Naive thymus-derived CD4-positive, alpha-beta T cell (primary cell): ENCODE measurements at regions not wholly inside any gene's neighbourhood (a gene's known extent, or its start where the extent isn't known, plus 50 kb on each side); places are given as distances from the start of the nearest gene placed in this dataset.

Experiments used
- ATAC-seq: fragments of 150-1000 bp; cut with Tn5 transposase; 2 replicates; pipeline ENCODE4 v1.10.0; 2021; ENCODE audit warnings: mild to moderate bottlenecking, moderate library complexity
- CTCF ChIA-PET: fragments of 350-600 bp; sonication (Branson Sonifier 250); formaldehyde crosslinking; loops from one replicate; lab custom pipeline; 2021; ENCODE audit warnings: antibody characterized with exemption; lab: Charles Lee
- POLR2A ChIA-PET: fragments of 350-600 bp; sonication (Branson Sonifier 250); formaldehyde crosslinking; loops from one replicate; lab custom pipeline; 2021; ENCODE audit warnings: antibody characterized with exemption, inconsistent platforms; lab: Charles Lee
- DNase-seq, 9 donors: peaks; one replicate each; pipeline versions ENCODE4 v3.0.0 to v3.0.0-alpha.2; 2020 to 2022; ENCODE audit warnings: mixed read lengths in 1 of 9
- H3K27ac ChIP-seq: one replicate; pipeline ENCODE4 v1.7.0; 2013; ENCODE audit warnings: mild to moderate bottlenecking, low read depth, low read length, moderate library complexity
- H3K27me3 ChIP-seq, 2 donors: one replicate each; pipeline ENCODE4 v1.7.0; 2013; ENCODE audit warnings: low read length in 2 of 2, mild to moderate bottlenecking in 2 of 2, moderate library complexity in 2 of 2; ENCODE audit not compliant: control insufficient read depth in 2 of 2, insufficient read depth in 2 of 2
- H3K36me3 ChIP-seq, 3 experiments: 1 replicate in 2 of 3; 2 replicates in 1 of 3; pipeline ENCODE4 v1.7.0; 2013; ENCODE audit warnings: low read length in 3 of 3, mild to moderate bottlenecking in 3 of 3, moderate library complexity in 1 of 3; ENCODE audit not compliant: insufficient read depth in 3 of 3, control insufficient read depth in 2 of 3
- H3K4me1 ChIP-seq, 2 donors: one replicate each; pipeline ENCODE4 v1.7.0; 2013; ENCODE audit warnings: low read length in 2 of 2, mild to moderate bottlenecking in 2 of 2, moderate library complexity in 1 of 2; ENCODE audit not compliant: control insufficient read depth in 2 of 2, insufficient read depth in 2 of 2
- H3K4me3 ChIP-seq: 2 replicates; pipeline ENCODE4 v1.7.0; 2013; ENCODE audit warnings: mild to moderate bottlenecking, low read length
- H3K9me3 ChIP-seq, 3 experiments: 1 replicate in 2 of 3; 2 replicates in 1 of 3; pipeline ENCODE4 v1.7.0; 2013; ENCODE audit warnings: low read length in 3 of 3; ENCODE audit not compliant: control insufficient read depth in 2 of 3
- H3K27ac Mint-ChIP-seq, 9 donors: one replicate each; pipeline ENCODE4 v1.8.0; 2020 to 2022; ENCODE audit warnings: mixed read lengths in 9 of 9, mild to moderate bottlenecking in 8 of 9, moderate library complexity in 5 of 9, inconsistent platforms in 2 of 9
- H3K27me3 Mint-ChIP-seq, 5 donors: one replicate each; pipeline ENCODE4 v1.8.0; 2021 to 2022; ENCODE audit warnings: mixed read lengths in 5 of 5, mild to moderate bottlenecking in 1 of 5
- H3K36me3 Mint-ChIP-seq, 5 donors: one replicate each; pipeline ENCODE4 v1.8.0; 2020 to 2022; ENCODE audit warnings: mixed read lengths in 5 of 5, mild to moderate bottlenecking in 3 of 5, inconsistent platforms in 1 of 5
- H3K4me1 Mint-ChIP-seq, 7 donors: one replicate each; pipeline ENCODE4 v1.8.0; 2020 to 2022; ENCODE audit warnings: mixed read lengths in 7 of 7, mild to moderate bottlenecking in 3 of 7, inconsistent platforms in 1 of 7
- H3K4me3 Mint-ChIP-seq, 10 donors: one replicate each; pipeline ENCODE4 v1.8.0; 2020 to 2022; ENCODE audit warnings: mild to moderate bottlenecking in 10 of 10, mixed read lengths in 10 of 10, moderate library complexity in 6 of 10, inconsistent platforms in 2 of 10
- H3K9me3 Mint-ChIP-seq, 11 donors: one replicate each; pipeline ENCODE4 v1.8.0; 2020 to 2022; ENCODE audit warnings: mixed read lengths in 11 of 11, mild to moderate bottlenecking in 4 of 11, inconsistent platforms in 1 of 11, moderate library complexity in 1 of 11
- intact Hi-C, 2 donors: fragments of 100-400 bp; cut with micrococcal nuclease; formaldehyde crosslinking; loops; one replicate each; pipeline ENCODE4 v1.15.1; 2023

DNA sequence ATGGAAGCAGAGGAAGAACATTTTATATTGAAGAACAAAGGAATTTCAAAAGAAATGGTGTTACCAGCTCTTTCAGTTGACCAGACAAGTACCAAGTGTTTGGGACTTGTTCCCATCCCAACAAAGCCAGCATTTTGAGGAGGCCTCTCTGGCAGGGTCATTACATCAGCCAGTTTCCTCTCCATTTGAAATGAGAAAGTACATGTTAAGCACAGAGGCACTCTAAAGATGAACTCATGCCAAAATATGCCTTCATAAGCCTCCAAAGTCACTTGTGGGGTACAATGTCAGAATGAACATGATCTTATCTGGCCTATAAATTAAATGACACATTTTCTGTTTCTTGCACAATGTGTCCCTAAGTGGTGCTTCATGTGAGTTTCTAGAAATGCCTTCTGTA, 223.9 kb downstream of the PRL start:
- Mint-ChIP-seq H3K27ac (no peak overlapping the region), H3K4me3 (no peak overlapping the region), H3K36me3 (no peaks in the 10 kb centered on the region), H3K9me3 (peaks cover 0 to 5% (median 0%) of the 10 kb centered on the region in 11 donors), H3K27me3 (no peaks in the 10 kb centered on the region), H3K4me1 (peaks cover 0 to 4% (median 0%) of the 10 kb centered on the region in 7 donors)
- ChIA-PET POLR2A (no interaction called here), CTCF (interaction anchor here (0.6 kb wide), 1 partner anchor 30 kb away, joined by 4 read pairs; no protein-coding TSS in a partner anchor)
- ATAC-seq: no peak
- Histone ChIP-seq H3K4me3 (no peak overlapping the region), H3K9me3 (no peaks in the 10 kb centered on the region), H3K4me1 (no peaks in the 10 kb centered on the region), H3K36me3 (no peaks in the 10 kb centered on the region), H3K27ac (no peak overlapping the region), H3K27me3 (no peaks in the 10 kb centered on the region)
- intact Hi-C loops: no loop called here
- DNase-seq: no peak

GRCh38 chr6:22073516-22074198, 223.2 kb downstream of the PRL start:
- no peak overlapping the region for H3K27ac Mint-ChIP-seq
- DNase-seq (no peak), ATAC-seq (peak; percentile 34)
- H3K27me3 Mint-ChIP-seq: no peaks in the 10 kb centered on the region
- Histone ChIP-seq H3K4me3 (no peak overlapping the region), H3K36me3 (no peaks in the 10 kb centered on the region), H3K4me1 (no peaks in the 10 kb centered on the region), H3K27me3 (no peaks in the 10 kb centered on the region), H3K27ac (no peak overlapping the region), H3K9me3 (no peaks in the 10 kb centered on the region)
- ChIA-PET CTCF (no interaction called here), POLR2A (no interaction called here)
- peaks cover 0 to 5% (median 0%) of the 10 kb centered on the region in 11 donors for H3K9me3 Mint-ChIP-seq
- H3K4me1 Mint-ChIP-seq: peaks cover 0 to 4% (median 0%) of the 10 kb centered on the region in 7 donors
- intact Hi-C loops: no loop called here
- H3K36me3 Mint-ChIP-seq: no peaks in the 10 kb centered on the region
- H3K4me3 Mint-ChIP-seq: no peak overlapping the region

DNA sequence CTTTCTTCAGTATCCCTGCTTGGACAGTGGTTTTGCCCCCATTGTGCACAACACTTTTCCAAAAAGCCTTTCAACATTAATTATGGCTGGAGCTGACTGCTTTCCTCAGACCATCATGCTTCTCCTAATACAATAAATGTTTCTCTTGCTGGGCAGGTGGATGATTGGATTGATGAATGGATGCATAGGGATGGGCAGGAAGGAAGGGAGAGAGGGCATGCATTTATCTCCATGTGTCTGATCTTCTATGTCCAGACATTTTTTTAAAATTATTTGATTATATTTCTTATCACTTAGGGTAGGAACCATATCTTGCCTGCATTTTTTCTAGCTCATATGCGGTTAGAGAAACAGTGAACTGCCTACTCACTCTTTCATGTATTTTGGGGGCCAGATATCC, 218.5 kb downstream of the PRL start:
- Histone ChIP-seq H3K4me1 (no peaks in the 10 kb centered on the region), H3K36me3 (no peaks in the 10 kb centered on the region), H3K27me3 (no peaks in the 10 kb centered on the region), H3K27ac (no peak overlapping the region), H3K9me3 (no peaks in the 10 kb centered on the region), H3K4me3 (no peak overlapping the region)
- DNase-seq (no peak), ATAC-seq (no peak)
- Mint-ChIP-seq H3K4me3 (no peak overlapping the region), H3K4me1 (peaks cover 0 to 2% (median 0%) of the 10 kb centered on the region in 7 donors), H3K36me3 (no peaks in the 10 kb centered on the region), H3K9me3 (peaks cover 0 to 5% (median 0%) of the 10 kb centered on the region in 11 donors), H3K27ac (no peak overlapping the region), H3K27me3 (peaks cover 0 to 5% (median 0%) of the 10 kb centered on the region in 5 donors)
- ChIA-PET CTCF (no interaction called here), POLR2A (interaction anchor here (1.2 kb wide), 1 partner anchor 10 kb away, joined by 3 read pairs; no protein-coding TSS in a partner anchor)
- intact Hi-C loops: no loop called here

DNA sequence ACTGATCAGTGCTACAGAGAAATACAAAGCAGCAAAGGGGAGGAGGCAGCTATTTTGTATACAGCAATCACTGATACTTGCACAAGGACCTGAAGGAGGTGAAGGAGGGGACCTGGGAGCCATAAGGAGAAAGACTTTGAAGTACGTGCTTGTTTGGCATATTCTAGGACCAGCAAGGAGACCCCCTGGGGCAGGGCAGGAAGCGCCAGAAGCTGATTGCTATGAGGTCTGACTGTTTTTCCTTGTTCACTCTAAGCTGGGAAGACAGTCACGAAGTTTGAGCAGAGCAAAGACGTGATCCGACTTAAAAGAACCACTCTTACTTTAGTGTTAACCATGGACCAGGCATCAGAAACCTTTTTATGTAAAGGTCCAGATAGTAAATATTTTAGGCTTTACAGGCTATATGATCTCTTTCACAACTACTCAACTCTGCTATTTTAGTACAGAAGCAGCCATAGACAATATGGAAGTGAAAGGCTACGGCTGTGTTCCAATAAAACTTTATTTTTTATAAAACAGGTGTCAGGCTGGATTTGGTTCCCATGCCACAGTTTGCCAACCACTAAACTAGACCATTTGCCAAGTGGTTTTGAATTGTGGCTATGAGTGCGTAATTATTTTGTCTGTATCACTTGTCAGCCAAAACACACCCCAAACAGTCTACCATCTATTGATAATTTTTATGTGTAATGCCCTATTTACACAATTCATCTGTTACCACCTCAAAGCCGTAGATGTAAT, 217.9 kb downstream of the PRL start:
- peaks cover 0 to 5% (median 0%) of the 10 kb centered on the region in 11 donors for H3K9me3 Mint-ChIP-seq
- H3K27ac ChIP-seq: no peak overlapping the region
- POLR2A ChIA-PET: interaction anchor here (1.2 kb wide), 1 partner anchor 9 kb away, joined by 3 read pairs; no protein-coding TSS in a partner anchor

GRCh38 chr6:22079783-22080182, 217.1 kb downstream of the PRL start:
- H3K27me3 Mint-ChIP-seq: peaks cover 0 to 6% (median 0%) of the 10 kb centered on the region in 5 donors
- H3K36me3 ChIP-seq: no peaks in the 10 kb centered on the region
- intact Hi-C loops: no loop called here
- H3K27ac Mint-ChIP-seq: no peak overlapping the region
- H3K27me3 ChIP-seq: no peaks in the 10 kb centered on the region
- no peaks in the 10 kb centered on the region for H3K4me1 Mint-ChIP-seq
- no peak overlapping the region for H3K27ac ChIP-seq
- DNase-seq: no peak
- CTCF ChIA-PET: no interaction called here
- H3K4me3 Mint-ChIP-seq: no peak overlapping the region
- no peak overlapping the region for H3K4me3 ChIP-seq
- no peaks in the 10 kb centered on the region for H3K4me1 ChIP-seq
- POLR2A ChIA-PET: no interaction called here
- no peaks in the 10 kb centered on the region for H3K36me3 Mint-ChIP-seq
- no peaks in the 10 kb centered on the region for H3K9me3 Mint-ChIP-seq
- ATAC-seq: no peak
- no peaks in the 10 kb centered on the region for H3K9me3 ChIP-seq

More for the DNA sequence above, 217.9 kb downstream of the PRL start:
- Histone ChIP-seq H3K36me3 (no peaks in the 10 kb centered on the region), H3K27me3 (no peaks in the 10 kb centered on the region), H3K4me3 (no peak overlapping the region), H3K4me1 (no peaks in the 10 kb centered on the region), H3K9me3 (no peaks in the 10 kb centered on the region)
- Mint-ChIP-seq H3K4me3 (no peak overlapping the region), H3K27ac (no peak overlapping the region), H3K27me3 (peaks cover 0 to 6% (median 0%) of the 10 kb centered on the region in 5 donors), H3K4me1 (no peaks in the 10 kb centered on the region), H3K36me3 (no peaks in the 10 kb centered on the region)
- intact Hi-C loops: no loop called here
- no peak for ATAC-seq
- DNase-seq: no peak
- CTCF ChIA-PET: no interaction called here

- CTCF ChIA-PET: no interaction called here
- ATAC-seq (no peak), DNase-seq (no peak)
- H3K27me3 ChIP-seq: no peaks in the 10 kb centered on the region
- H3K4me1 ChIP-seq: no peaks in the 10 kb centered on the region
- no peaks in the 10 kb centered on the region for H3K36me3 ChIP-seq
- Mint-ChIP-seq H3K9me3 (peaks cover 0 to 10% (median 0%) of the 10 kb centered on the region in 11 donors), H3K4me1 (no peaks in the 10 kb centered on the region), H3K27me3 (peaks cover 0 to 6% (median 0%) of the 10 kb centered on the region in 5 donors), H3K4me3 (no peak overlapping the region), H3K36me3 (no peaks in the 10 kb centered on the region), H3K27ac (no peak overlapping the region)
- intact Hi-C loops: no loop called here
- H3K27ac ChIP-seq: no peak overlapping the region
- H3K9me3 ChIP-seq: no peaks in the 10 kb centered on the region
- no peak overlapping the region for H3K4me3 ChIP-seq
- POLR2A ChIA-PET: no interaction called here
Measured at GRCh38 chr6:22081709-22082108, 215.1 kb downstream of the PRL start.
